CD4-positive, alpha-beta T cell (primary cell): ENCODE measurements at regions not wholly inside any gene's neighbourhood (a gene's known extent, or its start where the extent isn't known, plus 50 kb on each side); places are given as distances from the start of the nearest gene placed in this dataset.

Experiments used
- ATAC-seq: fragments of 200-7000 bp; cut with Tn5 transposase; one replicate; pipeline ENCODE4 v1.10.0; 2022; ENCODE audit warnings: mild to moderate bottlenecking; ENCODE audit not compliant: poor library complexity
- CTCF ChIA-PET: fragments of 350-600 bp; sonication (Branson Sonifier 250); formaldehyde crosslinking; loops from one replicate; lab custom pipeline; 2021; ENCODE audit warnings: antibody characterized with exemption, inconsistent platforms; lab: Charles Lee
- POLR2A ChIA-PET: fragments of 350-600 bp; sonication (Branson Sonifier 250); formaldehyde crosslinking; loops from one replicate; lab custom pipeline; 2021; ENCODE audit warnings: antibody characterized with exemption, inconsistent platforms; lab: Charles Lee
- DNase-seq, 14 experiments: peaks; one replicate each; pipeline ENCODE4 v3.0.0-alpha.2; 2013 to 2020; ENCODE audit warnings: mixed read lengths in 2 of 14
- H3K27ac ChIP-seq, 2 donors: one replicate each; pipeline versions ENCODE4 v1.5.1 to v1.7.0; 2013; ENCODE audit warnings: low read length in 2 of 2, low read depth in 1 of 2, mild to moderate bottlenecking in 1 of 2
- H3K27me3 ChIP-seq, 2 experiments: 1 replicate in 1 of 2; 2 replicates in 1 of 2; pipeline versions ENCODE4 v1.6.1 to v1.7.0; 2013; ENCODE audit warnings: low read length in 2 of 2, control low read depth in 1 of 2, mild to moderate bottlenecking in 1 of 2, moderate library complexity in 1 of 2; ENCODE audit not compliant: insufficient read depth in 2 of 2, control insufficient read depth in 1 of 2
- H3K36me3 ChIP-seq: one replicate; pipeline ENCODE4 v1.6.1; 2013; ENCODE audit warnings: low read length, control low read depth; ENCODE audit not compliant: insufficient read depth
- H3K4me1 ChIP-seq: one replicate; pipeline ENCODE4 v1.6.1; 2013; ENCODE audit warnings: low read length, control low read depth; ENCODE audit not compliant: insufficient read depth
- H3K4me3 ChIP-seq: one replicate; pipeline ENCODE4 v1.5.1; 2013; ENCODE audit warnings: mild to moderate bottlenecking, low read length, moderate library complexity
- H3K9me3 ChIP-seq, 2 experiments: 1 replicate in 1 of 2; 2 replicates in 1 of 2; pipeline versions ENCODE4 v1.6.1 to v1.7.0; 2013; ENCODE audit warnings: low read length in 2 of 2, mild to moderate bottlenecking in 2 of 2, control low read depth in 1 of 2, moderate library complexity in 1 of 2; ENCODE audit not compliant: control insufficient read depth in 1 of 2, insufficient read depth in 1 of 2
- H3K27ac Mint-ChIP-seq: one replicate; pipeline ENCODE4 v1.8.0; 2020; ENCODE audit warnings: mixed read lengths
- H3K27me3 Mint-ChIP-seq: one replicate; pipeline ENCODE4 v1.8.0; 2021; ENCODE audit warnings: mixed read lengths
- H3K36me3 Mint-ChIP-seq: one replicate; pipeline ENCODE4 v1.8.0; 2021; ENCODE audit warnings: low read depth, mixed read lengths
- H3K4me1 Mint-ChIP-seq: one replicate; pipeline ENCODE4 v1.8.0; 2021; ENCODE audit warnings: low read depth, mixed read lengths
- H3K4me3 Mint-ChIP-seq: one replicate; pipeline ENCODE4 v1.8.0; 2020; ENCODE audit warnings: mild to moderate bottlenecking, mixed read lengths
- H3K9me3 Mint-ChIP-seq: one replicate; pipeline ENCODE4 v1.8.0; 2020; ENCODE audit warnings: mixed read lengths
- intact Hi-C, 2 experiments: fragments of 100-400 bp; cut with DNase I in 1 of 2; cut with micrococcal nuclease in 1 of 2; formaldehyde crosslinking; loops; one replicate each; pipeline versions ENCODE4 v1.15.1 to v1.9.0; 2023 to 2025; cut with DNase I, micrococcal nuclease
- TF ChIP-seq, protein P1 (sequence below): fragments of 200-600 bp; IDR thresholded peaks from one replicate; pipeline ENCODE4 v1.8.0; 2022; ENCODE audit warnings: antibody characterized with exemption, mild to moderate bottlenecking

DNA sequence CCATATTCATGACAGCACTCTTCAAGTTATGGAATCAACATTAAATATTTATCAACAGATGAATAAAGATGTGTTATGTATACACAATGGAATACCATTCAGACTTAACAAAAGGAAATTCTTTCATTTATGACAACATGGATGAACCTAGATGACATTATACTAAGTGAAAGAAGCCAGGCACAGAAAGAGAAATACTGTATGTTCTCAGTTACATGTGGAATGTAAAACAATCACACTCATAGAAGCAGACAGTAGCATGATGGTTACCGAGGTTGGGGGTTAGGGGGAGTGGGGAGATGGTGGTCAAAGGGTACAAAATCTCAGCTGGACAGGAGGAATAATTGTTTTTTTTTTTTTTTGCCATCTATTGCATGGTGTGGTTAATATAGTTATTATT is 431.9 kb downstream of the DMAC1 start:
- H3K27ac ChIP-seq, result no peak overlapping the region

DNA sequence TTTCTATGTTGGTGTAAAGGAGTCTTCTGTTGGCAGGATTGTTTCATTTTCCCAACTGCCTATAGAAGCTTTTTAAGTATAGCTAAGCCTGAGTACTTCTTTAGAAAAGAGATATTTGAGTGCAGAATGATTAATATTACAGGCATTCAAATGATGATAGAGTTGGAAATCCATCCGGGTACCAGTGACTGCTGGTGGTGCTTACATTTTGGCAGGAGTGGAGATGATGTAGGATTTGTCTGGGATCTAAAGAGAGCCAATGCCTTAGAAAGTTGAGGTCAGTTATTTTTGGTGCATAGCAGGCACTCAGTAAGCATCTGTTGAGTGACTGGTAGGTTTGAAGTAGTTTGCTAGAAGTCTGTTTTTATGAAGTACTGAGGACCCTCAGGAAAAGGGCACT is 433.5 kb downstream of the DMAC1 start:
- Histone ChIP-seq H3K27ac (no peak overlapping the region), H3K27me3 (no peaks in the 10 kb centered on the region), H3K4me1 (no peaks in the 10 kb centered on the region), H3K4me3 (no peak overlapping the region), H3K36me3 (no peaks in the 10 kb centered on the region), H3K9me3 (no peaks in the 10 kb centered on the region)
- POLR2A ChIA-PET, result no interaction called here
- Mint-ChIP-seq H3K36me3 (no peaks in the 10 kb centered on the region), H3K9me3 (no peaks in the 10 kb centered on the region), H3K4me1 (no peaks in the 10 kb centered on the region), H3K27me3 (no peaks in the 10 kb centered on the region), H3K4me3 (no peak overlapping the region), H3K27ac (no peak overlapping the region)
- TF ChIP-seq, protein P1, sequence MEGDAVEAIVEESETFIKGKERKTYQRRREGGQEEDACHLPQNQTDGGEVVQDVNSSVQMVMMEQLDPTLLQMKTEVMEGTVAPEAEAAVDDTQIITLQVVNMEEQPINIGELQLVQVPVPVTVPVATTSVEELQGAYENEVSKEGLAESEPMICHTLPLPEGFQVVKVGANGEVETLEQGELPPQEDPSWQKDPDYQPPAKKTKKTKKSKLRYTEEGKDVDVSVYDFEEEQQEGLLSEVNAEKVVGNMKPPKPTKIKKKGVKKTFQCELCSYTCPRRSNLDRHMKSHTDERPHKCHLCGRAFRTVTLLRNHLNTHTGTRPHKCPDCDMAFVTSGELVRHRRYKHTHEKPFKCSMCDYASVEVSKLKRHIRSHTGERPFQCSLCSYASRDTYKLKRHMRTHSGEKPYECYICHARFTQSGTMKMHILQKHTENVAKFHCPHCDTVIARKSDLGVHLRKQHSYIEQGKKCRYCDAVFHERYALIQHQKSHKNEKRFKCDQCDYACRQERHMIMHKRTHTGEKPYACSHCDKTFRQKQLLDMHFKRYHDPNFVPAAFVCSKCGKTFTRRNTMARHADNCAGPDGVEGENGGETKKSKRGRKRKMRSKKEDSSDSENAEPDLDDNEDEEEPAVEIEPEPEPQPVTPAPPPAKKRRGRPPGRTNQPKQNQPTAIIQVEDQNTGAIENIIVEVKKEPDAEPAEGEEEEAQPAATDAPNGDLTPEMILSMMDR, result no peak
- CTCF ChIA-PET, result interaction anchor here (0.8 kb wide), 1 partner anchor 10 kb away, joined by 3 read pairs; no protein-coding TSS in a partner anchor
- no peak for DNase-seq
- intact Hi-C loops, result no loop called here
- no peak for ATAC-seq

More for the DNA sequence above, 431.9 kb downstream of the DMAC1 start:
- Histone ChIP-seq H3K4me1 (no peaks in the 10 kb centered on the region), H3K4me3 (no peak overlapping the region), H3K9me3 (no peaks in the 10 kb centered on the region), H3K36me3 (no peaks in the 10 kb centered on the region), H3K27me3 (no peaks in the 10 kb centered on the region)
- no peaks in the 10 kb centered on the region for H3K27me3 Mint-ChIP-seq
- no peak overlapping the region for H3K4me3 Mint-ChIP-seq
- H3K4me1 Mint-ChIP-seq, result no peaks in the 10 kb centered on the region
- no peaks in the 10 kb centered on the region for H3K36me3 Mint-ChIP-seq
- intact Hi-C loops, result no loop called here
- CTCF ChIA-PET, result no interaction called here
- no peak overlapping the region for H3K27ac Mint-ChIP-seq
- POLR2A ChIA-PET, result no interaction called here
- TF ChIP-seq, protein P1, result no peak
- no peak for ATAC-seq
- H3K9me3 Mint-ChIP-seq, result no peaks in the 10 kb centered on the region
- no peak for DNase-seq

DNA sequence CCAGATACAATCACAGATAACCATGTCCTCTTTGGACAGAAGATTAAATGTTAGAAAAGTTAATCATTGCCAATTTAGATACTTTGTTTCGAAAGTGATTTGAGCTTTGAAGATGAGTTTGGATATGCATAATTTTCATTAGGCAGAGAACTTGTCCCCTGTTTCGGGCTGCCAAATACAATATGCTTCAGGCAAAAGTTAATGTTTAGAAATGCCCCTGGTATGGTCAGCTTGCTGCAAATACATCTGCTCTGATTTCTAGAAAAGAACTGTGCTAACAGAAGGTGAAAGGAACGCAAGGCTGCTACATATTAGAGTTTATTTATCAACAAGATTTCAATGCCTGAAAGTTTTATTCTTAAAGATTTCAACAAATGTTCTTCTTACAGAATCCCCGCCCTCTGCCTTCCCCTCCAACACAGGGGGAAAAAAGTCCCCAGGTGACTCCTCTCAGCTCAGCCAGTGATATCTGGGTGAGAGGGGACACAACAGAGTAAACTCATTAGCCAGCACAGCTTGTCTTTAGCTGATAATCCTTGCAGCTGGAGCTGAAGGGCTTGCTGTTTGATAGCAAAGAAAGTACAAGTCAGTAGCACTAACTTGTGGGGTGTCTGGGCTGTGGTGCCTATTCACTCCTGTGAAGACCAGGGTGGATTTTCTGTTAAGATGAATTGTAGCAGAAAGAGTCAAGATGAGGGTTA is 435.7 kb downstream of the DMAC1 start:
- POLR2A ChIA-PET, result no interaction called here
- intact Hi-C loops, result no loop called here
- CTCF ChIA-PET, result no interaction called here
- Mint-ChIP-seq H3K36me3 (no peaks in the 10 kb centered on the region), H3K27ac (no peak overlapping the region), H3K9me3 (no peaks in the 10 kb centered on the region), H3K27me3 (peaks cover 13% of the 10 kb centered on the region), H3K4me3 (no peak overlapping the region), H3K4me1 (no peaks in the 10 kb centered on the region)
- H3K27me3 ChIP-seq, result peaks cover 0 to 6% of the 10 kb centered on the region in 2 experiments
- H3K36me3 ChIP-seq, result no peaks in the 10 kb centered on the region
- no peak overlapping the region for H3K27ac ChIP-seq
- ATAC-seq (no peak), DNase-seq (no peak)
- TF ChIP-seq, protein P1, result no peak
- no peak overlapping the region for H3K4me3 ChIP-seq
- H3K9me3 ChIP-seq, result no peaks in the 10 kb centered on the region
- H3K4me1 ChIP-seq, result no peaks in the 10 kb centered on the region
